Skin of body (tissue), 1 donor: ENCODE measurements at regions not wholly inside any gene's neighbourhood (a gene's known extent, or its start where the extent isn't known, plus 50 kb on each side); places are given as distances from the start of the nearest gene placed in this dataset.

Source experiments
- DNase-seq: peaks from one replicate; lab custom pipeline; 2025; lab: John Stamatoyannopoulos, UW

GRCh38 chr12:4054630-4055029 is 181.4 kb upstream of the PARP11 start:
- DNase-seq: no peak

GRCh38 chr12:4052691-4053090 is 179.5 kb upstream of the PARP11 start:
- DNase-seq: no peak

- no peak for DNase-seq
These were observed 178.4 kb upstream of the PARP11 start for GRCh38 chr12:4051596-4051995.

GRCh38 chr12:4050340-4050739 is 177.1 kb upstream of the PARP11 start:
- DNase-seq: no peak

- no peak for DNase-seq
These were observed 176.3 kb upstream of the PARP11 start for GRCh38 chr12:4049298-4050080.

- DNase-seq: no peak
These were observed 174.2 kb upstream of the PARP11 start for GRCh38 chr12:4047421-4047820.

GRCh38 chr12:4046495-4046840 is 173.3 kb upstream of the PARP11 start:
- DNase-seq: no peak

GRCh38 chr12:4045786-4046494 is 172.7 kb upstream of the PARP11 start:
- DNase-seq: no peak

GRCh38 chr12:4044736-4045730 is 171.8 kb upstream of the PARP11 start:
- no peak for DNase-seq

GRCh38 chr12:4044101-4044500 is 170.9 kb upstream of the PARP11 start:
- DNase-seq: no peak

- DNase-seq: no peak
These were observed 168.1 kb upstream of the PARP11 start for GRCh38 chr12:4041187-4041885.

- no peak for DNase-seq
These were observed 166.7 kb upstream of the PARP11 start for GRCh38 chr12:4039931-4040330.

GRCh38 chr12:4037747-4038312 is 164.6 kb upstream of the PARP11 start:
- peak; percentile 72 for DNase-seq

- no peak for DNase-seq
These were observed 163.6 kb upstream of the PARP11 start for GRCh38 chr12:4036671-4037271.

GRCh38 chr12:4034921-4035320 is 161.7 kb upstream of the PARP11 start:
- peak; percentile 71 for DNase-seq

GRCh38 chr12:4032924-4033615 is 159.9 kb upstream of the PARP11 start:
- no peak for DNase-seq

- DNase-seq: no peak
These were observed 158.6 kb upstream of the PARP11 start for GRCh38 chr12:4031703-4032291.

GRCh38 chr12:4030929-4031702 is 157.9 kb upstream of the PARP11 start:
- DNase-seq: peak; percentile 86

- DNase-seq: no peak
These were observed 154.2 kb upstream of the PARP11 start for GRCh38 chr12:4027412-4027811.
